ENCODE measurements at regions not wholly inside any gene's neighbourhood (a gene's known extent, or its start where the extent isn't known, plus 50 kb on each side); places are given as distances from the start of the nearest gene placed in this dataset.

DNA sequence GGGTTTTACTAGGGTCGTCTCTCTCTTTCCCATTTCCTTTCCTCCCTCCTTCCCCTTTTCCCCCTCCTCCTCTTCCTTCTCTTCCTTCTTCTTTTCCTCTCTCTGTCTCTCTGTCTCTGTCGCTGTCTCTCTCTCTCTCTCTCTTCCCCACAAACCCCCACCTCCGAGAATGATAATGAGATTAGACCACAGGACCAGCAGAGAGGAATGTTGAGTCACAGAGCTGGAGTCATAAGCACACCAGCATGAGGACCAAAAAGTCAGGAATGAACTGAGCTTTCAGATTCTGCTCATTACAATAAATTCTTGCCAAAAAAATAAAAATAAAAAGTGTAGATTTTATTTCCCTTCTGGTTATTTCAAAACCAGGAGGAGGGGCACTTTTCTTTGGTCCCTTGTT, 377.4 kb downstream of the LTN1 start:
- TF ChIP-seq, protein P1, sequence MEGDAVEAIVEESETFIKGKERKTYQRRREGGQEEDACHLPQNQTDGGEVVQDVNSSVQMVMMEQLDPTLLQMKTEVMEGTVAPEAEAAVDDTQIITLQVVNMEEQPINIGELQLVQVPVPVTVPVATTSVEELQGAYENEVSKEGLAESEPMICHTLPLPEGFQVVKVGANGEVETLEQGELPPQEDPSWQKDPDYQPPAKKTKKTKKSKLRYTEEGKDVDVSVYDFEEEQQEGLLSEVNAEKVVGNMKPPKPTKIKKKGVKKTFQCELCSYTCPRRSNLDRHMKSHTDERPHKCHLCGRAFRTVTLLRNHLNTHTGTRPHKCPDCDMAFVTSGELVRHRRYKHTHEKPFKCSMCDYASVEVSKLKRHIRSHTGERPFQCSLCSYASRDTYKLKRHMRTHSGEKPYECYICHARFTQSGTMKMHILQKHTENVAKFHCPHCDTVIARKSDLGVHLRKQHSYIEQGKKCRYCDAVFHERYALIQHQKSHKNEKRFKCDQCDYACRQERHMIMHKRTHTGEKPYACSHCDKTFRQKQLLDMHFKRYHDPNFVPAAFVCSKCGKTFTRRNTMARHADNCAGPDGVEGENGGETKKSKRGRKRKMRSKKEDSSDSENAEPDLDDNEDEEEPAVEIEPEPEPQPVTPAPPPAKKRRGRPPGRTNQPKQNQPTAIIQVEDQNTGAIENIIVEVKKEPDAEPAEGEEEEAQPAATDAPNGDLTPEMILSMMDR (IDR thresholded peaks at IDR 0.05; ENCODE audit: poor library complexity) = no peak
- TF ChIP-seq EZH2 (IDR thresholded peaks at IDR 0.05; ENCODE audit: borderline replicate concordance) = no peak
- TF ChIP-seq EZH2phosphoT487 (IDR thresholded peaks at IDR 0.05; ENCODE audit: low read depth, severe bottlenecking, unreplicated experiment) = no peak
